Activated naive CD4-positive, alpha-beta T cell treated with anti-CD3 and anti-CD28 coated beads, Interleukin-2, amount 10 ng/mL, durations not matched to agents 7 days and 5 days (primary cell): ENCODE measurements at regions not wholly inside any gene's neighbourhood (a gene's known extent, or its start where the extent isn't known, plus 50 kb on each side); places are given as distances from the start of the nearest gene placed in this dataset.
"Not testable (repeated sequence)": the region's sequence is repeated elsewhere in the genome, so short reads cannot be mapped to it uniquely, and the experiment has no call there.

Experiments
- CTCF ChIA-PET: fragments of 350-600 bp; sonication (Branson Sonifier 250); formaldehyde crosslinking; loops from one replicate; lab custom pipeline; 2021; ENCODE audit warnings: antibody characterized with exemption; lab: Charles Lee
- DNase-seq: peaks from one replicate; pipeline ENCODE4 v3.0.0-alpha.2; 2020
- H3K27ac Mint-ChIP-seq: one replicate; pipeline ENCODE4 v1.8.0; 2021; ENCODE audit warnings: mild to moderate bottlenecking, moderate library complexity, mixed read lengths
- H3K27me3 Mint-ChIP-seq: one replicate; pipeline ENCODE4 v1.8.0; 2021; ENCODE audit warnings: mild to moderate bottlenecking, mixed read lengths
- H3K36me3 Mint-ChIP-seq: one replicate; pipeline ENCODE4 v1.8.0; 2021; ENCODE audit warnings: mixed read lengths
- H3K4me1 Mint-ChIP-seq: one replicate; pipeline ENCODE4 v1.8.0; 2021; ENCODE audit warnings: mixed read lengths
- H3K4me3 Mint-ChIP-seq: one replicate; pipeline ENCODE4 v1.8.0; 2021; ENCODE audit warnings: mild to moderate bottlenecking, moderate library complexity, mixed read lengths
- H3K9me3 Mint-ChIP-seq: one replicate; pipeline ENCODE4 v1.8.0; 2021; ENCODE audit warnings: mixed read lengths

DNA sequence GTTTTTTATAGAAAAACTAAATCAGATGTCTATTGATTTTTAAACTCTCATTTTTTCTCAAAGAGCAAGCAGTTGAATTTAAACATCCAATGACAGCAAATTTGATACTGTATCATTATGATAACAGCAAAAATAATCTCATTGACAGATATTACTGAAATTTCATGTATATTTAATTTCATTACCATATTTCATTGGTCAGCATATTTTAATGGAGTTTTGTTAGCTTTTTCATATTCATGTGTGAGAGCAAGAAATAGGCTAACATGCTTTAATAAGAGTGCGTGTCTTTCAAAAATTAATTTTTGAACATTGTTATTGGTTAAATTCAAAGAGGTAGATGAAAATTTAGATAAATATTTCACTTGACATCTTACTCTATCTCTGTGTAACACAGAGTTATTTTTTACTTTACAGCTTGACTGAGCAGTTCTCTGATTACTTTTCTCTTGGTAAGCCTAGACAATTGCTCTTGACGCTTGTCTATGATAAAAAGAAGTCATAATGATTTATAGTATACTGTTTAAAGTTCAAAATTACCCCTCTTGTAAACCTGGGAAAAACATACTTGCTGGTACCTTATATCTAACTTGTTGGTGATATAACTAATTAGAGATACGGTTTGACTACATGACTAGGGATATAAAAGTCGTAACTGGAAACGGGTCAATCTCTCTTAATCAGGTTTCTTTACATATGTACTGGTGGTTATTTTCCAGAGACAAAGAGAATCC, 732.3 kb upstream of the NCAM2 start:
- Mint-ChIP-seq H3K36me3 (no peaks in the 10 kb centered on the region), H3K4me3 (no peak overlapping the region), H3K27ac (no peak overlapping the region), H3K9me3 (peaks cover 14% of the 10 kb centered on the region), H3K4me1 (no peaks in the 10 kb centered on the region), H3K27me3 (no peaks in the 10 kb centered on the region)
- no peak for DNase-seq
- CTCF ChIA-PET: no interaction called here

DNA sequence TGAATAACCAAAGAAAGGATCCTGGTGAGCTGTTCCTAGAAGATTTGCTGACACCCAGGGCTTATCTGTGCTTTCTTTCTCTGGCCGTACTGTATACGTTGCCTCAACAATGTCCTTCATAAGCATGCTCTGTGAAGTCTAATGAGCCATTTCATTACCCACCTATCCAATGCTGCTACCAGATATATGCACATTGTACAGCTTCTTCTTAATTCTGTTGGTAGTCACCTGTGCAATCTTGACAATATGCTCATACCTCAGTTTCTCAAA, 731.8 kb upstream of the NCAM2 start:
- no peaks in the 10 kb centered on the region for H3K36me3 Mint-ChIP-seq
- H3K27ac Mint-ChIP-seq: no peak overlapping the region
- no peaks in the 10 kb centered on the region for H3K27me3 Mint-ChIP-seq
- H3K4me1 Mint-ChIP-seq: no peaks in the 10 kb centered on the region
- peaks cover 14% of the 10 kb centered on the region for H3K9me3 Mint-ChIP-seq
- no peak overlapping the region for H3K4me3 Mint-ChIP-seq
- CTCF ChIA-PET: no interaction called here
- DNase-seq: no peak

- Mint-ChIP-seq H3K9me3 (peaks cover 23% of the 10 kb centered on the region), H3K36me3 (no peaks in the 10 kb centered on the region), H3K27ac (no peak overlapping the region), H3K27me3 (no peaks in the 10 kb centered on the region), H3K4me1 (no peaks in the 10 kb centered on the region), H3K4me3 (no peak overlapping the region)
- CTCF ChIA-PET: no interaction called here
- DNase-seq: no peak
These were observed 727.7 kb upstream of the NCAM2 start for GRCh38 chr21:20270365-20271055.

- Mint-ChIP-seq H3K27me3 (no peaks in the 10 kb centered on the region), H3K4me1 (no peaks in the 10 kb centered on the region), H3K27ac (no peak overlapping the region), H3K36me3 (no peaks in the 10 kb centered on the region), H3K9me3 (peaks cover 23% of the 10 kb centered on the region), H3K4me3 (no peak overlapping the region)
- DNase-seq: no peak
- CTCF ChIA-PET: no interaction called here
These were observed 725.3 kb upstream of the NCAM2 start for GRCh38 chr21:20272791-20273362.

GRCh38 chr21:20276377-20276776, 721.8 kb upstream of the NCAM2 start:
- no peaks in the 10 kb centered on the region for H3K36me3 Mint-ChIP-seq
- H3K4me3 Mint-ChIP-seq: no peak overlapping the region
- peaks cover 17% of the 10 kb centered on the region for H3K9me3 Mint-ChIP-seq
- DNase-seq: no peak
- CTCF ChIA-PET: no interaction called here
- no peak overlapping the region for H3K27ac Mint-ChIP-seq
- H3K4me1 Mint-ChIP-seq: no peaks in the 10 kb centered on the region
- no peaks in the 10 kb centered on the region for H3K27me3 Mint-ChIP-seq

DNA sequence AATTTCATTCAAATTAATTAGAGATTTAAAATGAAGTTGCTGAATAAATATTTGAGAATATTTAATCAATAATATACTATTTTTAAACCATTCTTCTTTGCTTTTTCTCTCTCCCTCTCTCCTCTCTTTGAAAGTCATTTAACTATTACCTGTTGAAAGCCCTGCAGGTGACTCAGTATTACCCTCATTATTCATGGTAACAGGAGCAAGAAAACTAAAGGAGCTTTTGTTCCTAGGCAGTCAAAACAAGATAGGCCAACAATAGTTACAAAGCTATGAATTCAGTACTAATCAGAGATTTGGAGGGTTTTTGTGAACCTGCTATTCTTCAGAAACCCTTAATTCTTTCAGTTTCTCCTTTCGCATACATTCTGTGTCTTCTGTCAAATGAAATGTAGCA, 721.3 kb upstream of the NCAM2 start:
- H3K27me3 Mint-ChIP-seq: no peaks in the 10 kb centered on the region
- H3K4me1 Mint-ChIP-seq: no peaks in the 10 kb centered on the region
- H3K4me3 Mint-ChIP-seq: no peak overlapping the region
- H3K36me3 Mint-ChIP-seq: no peaks in the 10 kb centered on the region
- H3K27ac Mint-ChIP-seq: no peak overlapping the region
- H3K9me3 Mint-ChIP-seq: peaks cover 16% of the 10 kb centered on the region
- no peak for DNase-seq
- CTCF ChIA-PET: no interaction called here

DNA sequence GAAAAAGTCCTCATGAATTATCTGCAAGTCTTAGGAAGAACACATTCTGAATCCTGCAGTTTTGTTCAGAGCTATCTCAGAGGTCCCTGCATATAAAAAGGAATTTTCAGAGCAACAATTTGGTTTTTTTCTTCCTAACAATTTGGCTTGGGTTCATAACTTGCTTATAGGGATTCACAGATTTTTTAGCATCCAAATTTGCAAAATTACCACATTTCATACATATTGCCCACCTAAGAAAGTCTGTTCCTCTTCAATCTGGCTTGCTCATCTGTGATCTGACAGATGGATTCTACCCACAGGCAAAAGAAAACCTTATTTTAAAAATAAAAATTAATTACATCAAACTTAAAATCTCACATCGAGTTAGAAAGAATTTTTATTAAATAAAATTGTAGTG, 714.4 kb upstream of the NCAM2 start:
- H3K27ac Mint-ChIP-seq: no peak overlapping the region
- no peaks in the 10 kb centered on the region for H3K4me1 Mint-ChIP-seq
- no peak for DNase-seq
- H3K27me3 Mint-ChIP-seq: no peaks in the 10 kb centered on the region
- CTCF ChIA-PET: no interaction called here
- no peaks in the 10 kb centered on the region for H3K36me3 Mint-ChIP-seq
- H3K9me3 Mint-ChIP-seq: peaks cover 4% of the 10 kb centered on the region
- no peak overlapping the region for H3K4me3 Mint-ChIP-seq

DNA sequence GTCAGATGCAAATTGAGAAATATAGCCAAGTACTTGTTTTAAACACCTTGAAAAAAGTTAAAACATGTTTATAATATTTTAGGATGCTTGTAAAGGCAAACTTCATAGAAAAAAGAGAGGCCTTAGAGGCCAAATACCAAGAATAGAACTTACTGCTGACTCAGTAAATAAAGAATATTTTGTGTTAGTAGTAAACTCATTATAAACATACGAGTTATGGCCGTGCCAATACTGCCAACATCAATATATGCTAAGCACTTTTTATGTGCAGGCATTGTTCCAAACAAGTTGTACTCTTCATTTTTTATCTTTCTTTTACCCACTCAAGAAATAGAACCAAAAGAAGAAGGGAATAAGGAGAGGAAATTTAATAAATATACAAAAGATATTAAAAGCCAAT, 705.9 kb upstream of the NCAM2 start:
- H3K27me3 Mint-ChIP-seq: no peaks in the 10 kb centered on the region
- H3K9me3 Mint-ChIP-seq: peaks cover 2% of the 10 kb centered on the region
- H3K36me3 Mint-ChIP-seq: no peaks in the 10 kb centered on the region
- H3K4me3 Mint-ChIP-seq: no peak overlapping the region
- CTCF ChIA-PET: no interaction called here
- H3K4me1 Mint-ChIP-seq: no peaks in the 10 kb centered on the region
- no peak overlapping the region for H3K27ac Mint-ChIP-seq
- no peak for DNase-seq

- CTCF ChIA-PET, H3K9me3 Mint-ChIP-seq, H3K4me3 Mint-ChIP-seq, H3K27me3 Mint-ChIP-seq, H3K27ac Mint-ChIP-seq, H3K36me3 Mint-ChIP-seq, DNase-seq, H3K4me1 Mint-ChIP-seq: not testable (repeated sequence)
These were observed 705.4 kb upstream of the NCAM2 start for GRCh38 chr21:20292854-20293253.

- CTCF ChIA-PET: no interaction called here
- no peak for DNase-seq
- H3K27ac Mint-ChIP-seq: no peak overlapping the region
- H3K4me1 Mint-ChIP-seq: no peaks in the 10 kb centered on the region
- no peaks in the 10 kb centered on the region for H3K36me3 Mint-ChIP-seq
- H3K27me3 Mint-ChIP-seq: no peaks in the 10 kb centered on the region
- H3K4me3 Mint-ChIP-seq: no peak overlapping the region
- peaks cover 5% of the 10 kb centered on the region for H3K9me3 Mint-ChIP-seq
These were observed 696.8 kb upstream of the NCAM2 start for GRCh38 chr21:20301395-20301794.

GRCh38 chr21:20302084-20302483, 696.1 kb upstream of the NCAM2 start:
- CTCF ChIA-PET: no interaction called here
- H3K27ac Mint-ChIP-seq: no peak overlapping the region
- H3K9me3 Mint-ChIP-seq: peaks cover 5% of the 10 kb centered on the region
- no peaks in the 10 kb centered on the region for H3K36me3 Mint-ChIP-seq
- H3K27me3 Mint-ChIP-seq: no peaks in the 10 kb centered on the region
- no peak overlapping the region for H3K4me3 Mint-ChIP-seq
- no peaks in the 10 kb centered on the region for H3K4me1 Mint-ChIP-seq
- DNase-seq: no peak

DNA sequence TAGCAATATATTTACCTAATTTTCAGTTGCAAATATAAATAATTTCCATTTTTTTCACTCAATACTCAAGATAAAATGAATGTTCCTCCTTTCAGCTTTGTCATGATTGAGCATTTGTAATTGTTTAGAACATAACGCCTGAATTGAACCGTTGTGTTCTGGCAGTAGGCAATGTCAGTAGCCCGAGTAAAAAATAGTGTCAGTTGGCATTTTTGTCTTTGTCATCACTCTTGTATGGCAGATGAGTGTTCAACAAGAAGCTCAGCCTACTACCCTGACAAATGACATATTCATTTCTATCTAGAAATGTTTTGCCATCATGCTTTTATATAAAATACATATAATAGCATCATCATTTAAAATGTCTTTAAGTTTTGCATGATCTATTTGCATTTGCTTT, 691.4 kb upstream of the NCAM2 start:
- Mint-ChIP-seq H3K36me3 (no peaks in the 10 kb centered on the region), H3K27ac (no peak overlapping the region), H3K9me3 (peaks cover 11% of the 10 kb centered on the region), H3K4me3 (no peak overlapping the region), H3K4me1 (no peaks in the 10 kb centered on the region), H3K27me3 (no peaks in the 10 kb centered on the region)
- CTCF ChIA-PET: no interaction called here
- DNase-seq: no peak

DNA sequence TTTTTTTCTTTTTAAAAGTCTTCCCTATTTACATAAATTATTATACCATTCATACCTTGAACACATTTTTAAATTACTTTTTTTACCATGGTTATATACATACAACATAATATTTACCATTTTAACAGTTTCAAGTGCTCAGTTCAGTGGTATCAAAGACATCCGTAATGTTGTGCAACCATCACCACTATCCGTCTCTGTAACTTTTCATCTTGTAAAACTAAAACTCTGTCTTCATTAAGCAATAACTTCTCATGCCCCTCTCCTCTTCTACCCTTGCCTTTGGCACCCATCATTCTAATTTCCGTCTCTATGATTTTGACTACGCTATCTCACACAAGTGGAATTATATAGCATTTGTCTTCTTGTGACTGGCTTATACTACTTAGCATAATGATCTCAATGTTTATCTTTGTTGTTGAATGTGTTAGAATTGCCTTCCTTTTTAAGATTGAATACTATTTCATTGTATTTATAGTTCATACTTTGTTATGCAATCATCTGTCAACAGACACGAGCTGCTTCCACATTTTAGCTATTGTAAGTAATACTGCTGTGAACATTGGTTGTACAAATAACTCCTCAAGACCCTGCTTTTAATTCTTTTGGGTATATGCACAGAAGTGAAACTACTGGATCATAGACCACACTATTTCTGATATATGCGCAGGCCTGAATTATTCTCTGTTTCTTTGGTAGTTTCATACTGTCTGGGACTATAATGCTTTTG, 689.5 kb upstream of the NCAM2 start:
- H3K4me1 Mint-ChIP-seq: no peaks in the 10 kb centered on the region
- peaks cover 8% of the 10 kb centered on the region for H3K9me3 Mint-ChIP-seq
- no peak for DNase-seq
- CTCF ChIA-PET: no interaction called here
- no peaks in the 10 kb centered on the region for H3K27me3 Mint-ChIP-seq
- no peaks in the 10 kb centered on the region for H3K36me3 Mint-ChIP-seq
- H3K4me3 Mint-ChIP-seq: no peak overlapping the region
- H3K27ac Mint-ChIP-seq: no peak overlapping the region

DNA sequence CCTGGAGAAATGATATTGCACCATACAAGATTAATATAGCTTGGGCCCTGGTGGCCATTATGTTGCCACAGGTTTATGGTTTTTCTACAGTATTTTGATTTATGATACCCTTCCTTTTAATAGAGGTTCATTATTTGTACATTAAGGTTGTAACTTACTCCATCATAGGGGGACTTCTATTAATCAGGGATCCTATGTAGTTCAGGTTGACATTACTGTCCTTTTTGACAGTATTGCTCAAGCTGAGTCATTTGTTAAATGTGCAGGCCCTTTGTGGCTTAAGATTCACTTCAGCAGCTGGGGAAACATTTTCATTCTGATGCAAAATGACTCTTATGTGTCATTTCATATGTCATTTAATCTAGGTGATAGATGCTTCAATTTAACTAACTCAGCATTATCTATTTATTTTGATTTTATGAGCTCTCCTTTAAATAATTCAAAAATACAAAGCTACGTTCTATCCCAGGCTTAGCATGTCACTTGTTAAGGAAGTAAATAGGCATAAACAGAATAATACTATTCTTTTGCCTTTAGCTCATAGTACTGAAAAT, 686.9 kb upstream of the NCAM2 start:
- CTCF ChIA-PET: no interaction called here
- DNase-seq: no peak
- H3K27ac Mint-ChIP-seq: no peak overlapping the region
- no peaks in the 10 kb centered on the region for H3K4me1 Mint-ChIP-seq
- no peaks in the 10 kb centered on the region for H3K36me3 Mint-ChIP-seq
- H3K4me3 Mint-ChIP-seq: no peak overlapping the region
- H3K27me3 Mint-ChIP-seq: no peaks in the 10 kb centered on the region
- H3K9me3 Mint-ChIP-seq: peaks cover 9% of the 10 kb centered on the region
